Neuronal stem cell (in vitro differentiated cells): ENCODE measurements at regions not wholly inside any gene's neighbourhood (a gene's known extent, or its start where the extent isn't known, plus 50 kb on each side); places are given as distances from the start of the nearest gene placed in this dataset.
"Not testable (repeated sequence)": the region's sequence is repeated elsewhere in the genome, so short reads cannot be mapped to it uniquely, and the experiment has no call there.

ENCODE experiments used
- DNase-seq: peaks from one replicate; pipeline ENCODE4 v3.0.0-alpha.2; 2013; ENCODE audit warnings: low spot score
- H2AFZ ChIP-seq: one replicate; pipeline ENCODE4 v1.6.1; 2013; ENCODE audit warnings: mild to moderate bottlenecking, low read length, inconsistent platforms
- H2AK5ac ChIP-seq: 2 replicates; pipeline ENCODE4 v1.6.1; 2013; ENCODE audit warnings: low read depth, mild to moderate bottlenecking, inconsistent platforms, low read length, moderate library complexity, mixed read lengths
- H2BK120ac ChIP-seq: 2 replicates; pipeline ENCODE4 v1.6.1; 2013; ENCODE audit warnings: low read depth, mild to moderate bottlenecking, inconsistent platforms, low read length, moderate library complexity, mixed read lengths
- H2BK12ac ChIP-seq: one replicate; pipeline ENCODE4 v1.6.1; 2013; ENCODE audit warnings: low read length, inconsistent platforms
- H2BK15ac ChIP-seq: 2 replicates; pipeline ENCODE4 v1.6.1; 2013; ENCODE audit warnings: mild to moderate bottlenecking, low read length, inconsistent platforms, mixed read lengths
- H2BK5ac ChIP-seq: one replicate; pipeline ENCODE4 v1.6.1; 2013; ENCODE audit warnings: inconsistent platforms, mild to moderate bottlenecking, low read length, moderate library complexity
- H3K14ac ChIP-seq: one replicate; pipeline ENCODE4 v1.6.1; 2013; ENCODE audit warnings: low read length, inconsistent platforms
- H3K18ac ChIP-seq: 2 replicates; pipeline ENCODE4 v1.6.1; 2013; ENCODE audit warnings: low read length, inconsistent platforms
- H3K23ac ChIP-seq: 2 replicates; pipeline ENCODE4 v1.6.1; 2013; ENCODE audit warnings: low read depth, mild to moderate bottlenecking, mixed read lengths, low read length, inconsistent platforms; ENCODE audit not compliant: poor library complexity
- H3K27ac ChIP-seq: replicated peaks from 3 replicates; pipeline ENCODE4 v1.5.1; 2013; ENCODE audit warnings: low read length, inconsistent platforms
- H3K27me3 ChIP-seq, 3 experiments: 2 replicates each; pipeline ENCODE4 v1.6.1; 2013; ENCODE audit warnings: low read length in 3 of 3, mild to moderate bottlenecking in 2 of 3, inconsistent platforms in 1 of 3, low read depth in 1 of 3, mixed read lengths in 1 of 3, moderate library complexity in 1 of 3; ENCODE audit not compliant: control insufficient read depth in 3 of 3, insufficient read depth in 3 of 3
- H3K36me3 ChIP-seq, 2 donors: replicated peaks in 1 of 2; 2 replicates each; pipeline ENCODE4 v1.6.1; 2013; ENCODE audit warnings: low read length in 2 of 2; ENCODE audit not compliant: control insufficient read depth in 2 of 2, insufficient read depth in 2 of 2
- H3K4ac ChIP-seq: 2 replicates; pipeline ENCODE4 v1.6.1; 2013; ENCODE audit warnings: inconsistent platforms, mild to moderate bottlenecking, low read length, moderate library complexity
- H3K4me1 ChIP-seq, 2 donors: 1 replicate in 1 of 2; 2 replicates in 1 of 2; pipeline ENCODE4 v1.6.1; 2013; ENCODE audit warnings: low read length in 2 of 2, low read depth in 1 of 2; ENCODE audit not compliant: control insufficient read depth in 2 of 2, insufficient read depth in 1 of 2
- H3K4me2 ChIP-seq: one replicate; pipeline ENCODE4 v1.6.1; 2013; ENCODE audit warnings: mild to moderate bottlenecking, low read length, inconsistent platforms; ENCODE audit not compliant: insufficient read depth, poor library complexity, severe bottlenecking
- H3K4me3 ChIP-seq, 2 donors: 2 replicates each; pipeline ENCODE4 v1.5.1; 2013; ENCODE audit warnings: low read length in 2 of 2, mild to moderate bottlenecking in 2 of 2, inconsistent platforms in 1 of 2, moderate library complexity in 1 of 2
- H3K79me1 ChIP-seq: one replicate; pipeline ENCODE4 v1.6.1; 2013; ENCODE audit warnings: low read depth, mild to moderate bottlenecking, inconsistent platforms, low read length, moderate library complexity
- H3K9ac ChIP-seq: one replicate; pipeline ENCODE4 v1.6.1; 2013; ENCODE audit warnings: mild to moderate bottlenecking, low read depth, low read length, inconsistent platforms; ENCODE audit not compliant: poor library complexity
- H3K9me3 ChIP-seq, 2 donors: replicated peaks in 1 of 2; 2 replicates each; pipeline versions ENCODE3 to v1.6.1; 2013; ENCODE audit warnings: low read length in 2 of 2, mild to moderate bottlenecking in 2 of 2, inconsistent platforms in 1 of 2, low read depth in 1 of 2, mixed read lengths in 1 of 2, moderate library complexity in 1 of 2; ENCODE audit not compliant: control insufficient read depth in 2 of 2, insufficient read depth in 1 of 2
- H4K8ac ChIP-seq: one replicate; pipeline ENCODE4 v1.6.1; 2013; ENCODE audit warnings: low read depth, mild to moderate bottlenecking, inconsistent platforms, low read length, moderate library complexity
- H4K91ac ChIP-seq: one replicate; pipeline ENCODE4 v1.6.1; 2013; ENCODE audit warnings: low read length, low read depth, mild to moderate bottlenecking, inconsistent platforms; ENCODE audit not compliant: poor library complexity
- WGBS, 2 donors: extraction: QIAGEN DNeasy Blood & Tissue Kit; methylation state at CpG; one replicate each; pipeline ENCODE4 v1.1.7; 2013; ENCODE audit warnings: missing lambda C conversion rate in 2 of 2, mixed read lengths in 1 of 2; ENCODE audit not compliant: insufficient read length in 2 of 2, insufficient replicate concordance in 1 of 2; ENCODE audit errors: extremely low coverage in 2 of 2; 5-methylcytosine and 5-hydroxymethylcytosine counted together

GRCh38 chr21:10400622-10401361 lies 120.6 kb upstream of the TPTE start:
- not testable (repeated sequence) for H2AFZ ChIP-seq, H3K14ac ChIP-seq, H2BK5ac ChIP-seq, H2BK15ac ChIP-seq, H3K4me2 ChIP-seq, H3K36me3 ChIP-seq, H3K79me1 ChIP-seq, H4K91ac ChIP-seq, H2BK120ac ChIP-seq, H3K27ac ChIP-seq, H3K4me1 ChIP-seq, H4K8ac ChIP-seq, H3K9ac ChIP-seq, H3K18ac ChIP-seq, H3K23ac ChIP-seq, H2AK5ac ChIP-seq, DNase-seq, H3K27me3 ChIP-seq, H3K4ac ChIP-seq, H3K4me3 ChIP-seq, H2BK12ac ChIP-seq
- no CpG with 5 or more reads among the region's 18 CpGs for WGBS, 2 donors
- peaks cover 0 to 12% of the 10 kb centered on the region in 2 donors for H3K9me3 ChIP-seq

GRCh38 chr21:10402461-10402860 lies 118.9 kb upstream of the TPTE start:
- H3K14ac ChIP-seq, H2BK5ac ChIP-seq, H3K4me2 ChIP-seq, H3K4me1 ChIP-seq, H3K36me3 ChIP-seq, H2AK5ac ChIP-seq, H4K91ac ChIP-seq, H2AFZ ChIP-seq, H2BK15ac ChIP-seq, H2BK120ac ChIP-seq, H4K8ac ChIP-seq, H3K79me1 ChIP-seq, DNase-seq, H3K18ac ChIP-seq, H2BK12ac ChIP-seq, H3K4ac ChIP-seq, H3K4me3 ChIP-seq, H3K27ac ChIP-seq, H3K9ac ChIP-seq, H3K23ac ChIP-seq, H3K27me3 ChIP-seq: not testable (repeated sequence)
- H3K9me3 ChIP-seq, result peaks cover 0 to 12% of the 10 kb centered on the region in 2 donors
- no CpG with 5 or more reads among the region's 5 CpGs for WGBS, 2 donors

- Histone ChIP-seq H3K23ac (peak overlapping the region; percentile 91), H3K9me3 (peaks cover 0 to 14% of the 10 kb centered on the region in 2 donors), H3K4me3 (peak overlapping the region in 1 of 2 donors; percentile 68), H3K18ac (peak overlapping the region; percentile 48), H3K4me2 (peak overlapping the region; percentile 11)
- not testable (repeated sequence) for H3K9ac ChIP-seq, H3K27ac ChIP-seq, H2BK5ac ChIP-seq, H3K27me3 ChIP-seq, DNase-seq, H3K4me1 ChIP-seq, H3K79me1 ChIP-seq, H2BK120ac ChIP-seq, H3K36me3 ChIP-seq, H4K8ac ChIP-seq, H2BK15ac ChIP-seq, H2BK12ac ChIP-seq, H4K91ac ChIP-seq, H3K14ac ChIP-seq, H3K4ac ChIP-seq, H2AFZ ChIP-seq, H2AK5ac ChIP-seq
- WGBS, 2 donors, result 100% methylated on average over 5 of the region's 36 CpGs; no CpG with 5 or more reads in 1 of the 2 donors
Observed at GRCh38 chr21:10405331-10405730, 116.1 kb upstream of the TPTE start.

GRCh38 chr21:10409786-10410185 lies 111.6 kb upstream of the TPTE start:
- H3K27ac ChIP-seq, H3K18ac ChIP-seq, H2BK15ac ChIP-seq, H3K23ac ChIP-seq, H4K8ac ChIP-seq, DNase-seq, H3K9ac ChIP-seq, H2AFZ ChIP-seq, H3K27me3 ChIP-seq, H3K14ac ChIP-seq, H2BK12ac ChIP-seq, H4K91ac ChIP-seq, H3K4me3 ChIP-seq, H2BK120ac ChIP-seq, H2AK5ac ChIP-seq, H3K4ac ChIP-seq, H3K36me3 ChIP-seq, H2BK5ac ChIP-seq, H3K4me2 ChIP-seq, H3K79me1 ChIP-seq, H3K4me1 ChIP-seq: not testable (repeated sequence)
- H3K9me3 ChIP-seq, result peaks cover 0 to 16% of the 10 kb centered on the region in 2 donors
- no CpG with 5 or more reads among the region's 4 CpGs for WGBS, 2 donors
